SU-DHL-6 (cell line): ENCODE measurements at regions not wholly inside any gene's neighbourhood (a gene's known extent, or its start where the extent isn't known, plus 50 kb on each side); places are given as distances from the start of the nearest gene placed in this dataset.

ENCODE experiments used
- EZH2phosphoT487 ChIP-seq: fragments of 200-600 bp; sonication (generic), shearing (Covaris generic); conservative IDR thresholded peaks from 2 replicates; pipeline ENCODE4 v1.6.1; 2018; ENCODE audit warnings: mild to moderate bottlenecking, antibody characterized with exemption, low read length, moderate library complexity, mixed read lengths
- TF ChIP-seq, protein P1 (sequence below): fragments of 200-600 bp; sonication (generic); IDR thresholded peaks from one replicate; pipeline ENCODE4 v1.5.1; 2017; ENCODE audit warnings: antibody characterized with exemption, mild to moderate bottlenecking, low read length, moderate library complexity; ENCODE audit not compliant: insufficient read depth, poor library complexity, severe bottlenecking

- TF ChIP-seq, protein P1, sequence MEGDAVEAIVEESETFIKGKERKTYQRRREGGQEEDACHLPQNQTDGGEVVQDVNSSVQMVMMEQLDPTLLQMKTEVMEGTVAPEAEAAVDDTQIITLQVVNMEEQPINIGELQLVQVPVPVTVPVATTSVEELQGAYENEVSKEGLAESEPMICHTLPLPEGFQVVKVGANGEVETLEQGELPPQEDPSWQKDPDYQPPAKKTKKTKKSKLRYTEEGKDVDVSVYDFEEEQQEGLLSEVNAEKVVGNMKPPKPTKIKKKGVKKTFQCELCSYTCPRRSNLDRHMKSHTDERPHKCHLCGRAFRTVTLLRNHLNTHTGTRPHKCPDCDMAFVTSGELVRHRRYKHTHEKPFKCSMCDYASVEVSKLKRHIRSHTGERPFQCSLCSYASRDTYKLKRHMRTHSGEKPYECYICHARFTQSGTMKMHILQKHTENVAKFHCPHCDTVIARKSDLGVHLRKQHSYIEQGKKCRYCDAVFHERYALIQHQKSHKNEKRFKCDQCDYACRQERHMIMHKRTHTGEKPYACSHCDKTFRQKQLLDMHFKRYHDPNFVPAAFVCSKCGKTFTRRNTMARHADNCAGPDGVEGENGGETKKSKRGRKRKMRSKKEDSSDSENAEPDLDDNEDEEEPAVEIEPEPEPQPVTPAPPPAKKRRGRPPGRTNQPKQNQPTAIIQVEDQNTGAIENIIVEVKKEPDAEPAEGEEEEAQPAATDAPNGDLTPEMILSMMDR = no peak
- no peak for TF ChIP-seq EZH2phosphoT487
These were observed 717.1 kb upstream of the HS3ST1 start for GRCh38 chr4:12145768-12146167.
